Left cardiac atrium (tissue), 4 donors: ENCODE measurements at regions not wholly inside any gene's neighbourhood (a gene's known extent, or its start where the extent isn't known, plus 50 kb on each side); places are given as distances from the start of the nearest gene placed in this dataset.
"Not testable (repeated sequence)": the region's sequence is repeated elsewhere in the genome, so short reads cannot be mapped to it uniquely, and the experiment has no call there.

Source experiments
- ATAC-seq, 2 donors: fragments of 200-7000 bp; cut with Tn5 transposase; one replicate each; pipeline ENCODE4 v1.9.1; 2020; ENCODE audit warnings: mild to moderate bottlenecking in 2 of 2, moderate library complexity in 2 of 2
- DNase-seq: peaks from one replicate; pipeline ENCODE4 v3.0.0-alpha.2; 2020
- intact Hi-C, 2 donors: fragments of 100-400 bp; cut with DNase I; formaldehyde crosslinking; loops; one replicate each; pipeline versions ENCODE4 v1.14.1 to v1.15.1; 2022 to 2023
- donor health status: DM: no; HTN: yes; CAD: no.
- donor health status: DM: no; HTN: yes; CAD: no; lungs with severe emphysema.
- donor health status: DM: yes; HTN: yes; CAD: no.
- donor health status: Dilated cardiomyopathy.

- DNase-seq (no peak), ATAC-seq (no peak)
- intact Hi-C loops: no loop called here
Measured at GRCh38 chr6:155779456-155779855, 323.8 kb upstream of the NOX3 start.

- DNase-seq (no peak), ATAC-seq (no peak)
- intact Hi-C loops: no loop called here
Measured at GRCh38 chr6:155778336-155778735, 322.7 kb upstream of the NOX3 start.

- intact Hi-C loops: no loop called here
- ATAC-seq (no peak), DNase-seq (no peak)
Measured at GRCh38 chr6:155771822-155772221, 316.2 kb upstream of the NOX3 start.

- DNase-seq (no peak), ATAC-seq (no peak)
- intact Hi-C loops: no loop called here
Measured at GRCh38 chr6:155770856-155771255, 315.2 kb upstream of the NOX3 start.

- no peak for DNase-seq
- intact Hi-C loops: no loop called here
Measured at GRCh38 chr6:155770313-155770712, 314.7 kb upstream of the NOX3 start.

GRCh38 chr6:155765275-155766194, 309.9 kb upstream of the NOX3 start:
- DNase-seq (no peak), ATAC-seq (peak; percentile 30 to 94)
- intact Hi-C loops: no loop called here

More at GRCh38 chr6:155770313-155770712, 314.7 kb upstream of the NOX3 start:
- no peak for ATAC-seq

- no peak for ATAC-seq
Measured at GRCh38 chr6:155762649-155763048, 307.0 kb upstream of the NOX3 start.

GRCh38 chr6:155755452-155755851, 299.8 kb upstream of the NOX3 start:
- DNase-seq (no peak), ATAC-seq (no peak)
- intact Hi-C loops: no loop called here

More at GRCh38 chr6:155762649-155763048, 307.0 kb upstream of the NOX3 start:
- intact Hi-C loops: no loop called here
- no peak for DNase-seq

- DNase-seq, intact Hi-C loops, ATAC-seq: not testable (repeated sequence)
Measured at GRCh38 chr6:155748778-155749177, 293.1 kb upstream of the NOX3 start.

GRCh38 chr6:155747491-155747890, 291.9 kb upstream of the NOX3 start:
- ATAC-seq: no peak
- intact Hi-C loops: no loop called here
- DNase-seq: no peak

- DNase-seq: no peak
- intact Hi-C loops: no loop called here
- ATAC-seq: no peak
Measured at GRCh38 chr6:155740781-155741399, 285.3 kb upstream of the NOX3 start.

- DNase-seq: no peak
- ATAC-seq: no peak
- intact Hi-C loops: no loop called here
Measured at GRCh38 chr6:155738602-155739105, 283.0 kb upstream of the NOX3 start.

GRCh38 chr6:155717374-155717773, 261.7 kb upstream of the NOX3 start:
- intact Hi-C loops: no loop called here
- ATAC-seq (no peak), DNase-seq (no peak)

- intact Hi-C loops: no loop called here
Measured at GRCh38 chr6:155710704-155711103, 255.1 kb upstream of the NOX3 start.

GRCh38 chr6:155709262-155709661, 253.6 kb upstream of the NOX3 start:
- ATAC-seq (no peak), DNase-seq (no peak)
- intact Hi-C loops: no loop called here

More at GRCh38 chr6:155710704-155711103, 255.1 kb upstream of the NOX3 start:
- ATAC-seq (no peak), DNase-seq (no peak)

GRCh38 chr6:155708100-155708499, 252.5 kb upstream of the NOX3 start:
- intact Hi-C loops: no loop called here
- DNase-seq (no peak), ATAC-seq (no peak)

- intact Hi-C loops: no loop called here
- ATAC-seq (no peak), DNase-seq (no peak)
Measured at GRCh38 chr6:155706806-155707205, 251.2 kb upstream of the NOX3 start.

- ATAC-seq (no peak), DNase-seq (peak; percentile 16)
- intact Hi-C loops: no loop called here
Measured at GRCh38 chr6:155706341-155706740, 250.7 kb upstream of the NOX3 start.

- ATAC-seq: no peak
- intact Hi-C loops: no loop called here
- no peak for DNase-seq
Measured at GRCh38 chr6:155701342-155701741, 245.7 kb upstream of the NOX3 start.

GRCh38 chr6:155695495-155695894, 239.9 kb upstream of the NOX3 start:
- DNase-seq (no peak), ATAC-seq (no peak)
- intact Hi-C loops: no loop called here
